ENCODE measurements at regions not wholly inside any gene's neighbourhood (a gene's known extent, or its start where the extent isn't known, plus 50 kb on each side); places are given as distances from the start of the nearest gene placed in this dataset.

DNA sequence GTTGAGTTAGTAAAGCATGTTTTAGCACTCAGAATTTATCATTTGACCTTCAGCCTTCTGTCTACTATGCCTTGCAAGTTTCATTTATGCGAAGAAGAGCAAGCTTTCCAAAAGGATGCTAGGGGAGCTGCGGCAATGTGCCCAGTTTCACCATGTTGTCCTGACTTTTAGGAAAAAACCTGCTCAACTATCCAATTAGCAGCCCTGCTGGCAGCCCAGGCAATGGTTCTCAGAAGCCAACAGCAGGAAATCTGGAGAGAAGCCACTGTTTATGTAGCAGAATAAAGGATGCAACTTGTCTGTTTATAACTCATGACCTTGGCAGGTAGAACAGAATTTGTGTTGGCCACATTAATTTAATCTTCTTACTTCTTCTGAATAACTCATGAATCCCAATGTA, 230.8 kb downstream of the ABCC12 start:
- TF ChIP-seq, protein P1, sequence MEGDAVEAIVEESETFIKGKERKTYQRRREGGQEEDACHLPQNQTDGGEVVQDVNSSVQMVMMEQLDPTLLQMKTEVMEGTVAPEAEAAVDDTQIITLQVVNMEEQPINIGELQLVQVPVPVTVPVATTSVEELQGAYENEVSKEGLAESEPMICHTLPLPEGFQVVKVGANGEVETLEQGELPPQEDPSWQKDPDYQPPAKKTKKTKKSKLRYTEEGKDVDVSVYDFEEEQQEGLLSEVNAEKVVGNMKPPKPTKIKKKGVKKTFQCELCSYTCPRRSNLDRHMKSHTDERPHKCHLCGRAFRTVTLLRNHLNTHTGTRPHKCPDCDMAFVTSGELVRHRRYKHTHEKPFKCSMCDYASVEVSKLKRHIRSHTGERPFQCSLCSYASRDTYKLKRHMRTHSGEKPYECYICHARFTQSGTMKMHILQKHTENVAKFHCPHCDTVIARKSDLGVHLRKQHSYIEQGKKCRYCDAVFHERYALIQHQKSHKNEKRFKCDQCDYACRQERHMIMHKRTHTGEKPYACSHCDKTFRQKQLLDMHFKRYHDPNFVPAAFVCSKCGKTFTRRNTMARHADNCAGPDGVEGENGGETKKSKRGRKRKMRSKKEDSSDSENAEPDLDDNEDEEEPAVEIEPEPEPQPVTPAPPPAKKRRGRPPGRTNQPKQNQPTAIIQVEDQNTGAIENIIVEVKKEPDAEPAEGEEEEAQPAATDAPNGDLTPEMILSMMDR (optimal IDR thresholded peaks at IDR 0.05 in 1 of 3, IDR thresholded peaks at IDR 0.05 in 1 of 3, conservative IDR thresholded peaks at IDR 0.05 in 1 of 3; ENCODE audit: extremely low read depth in 1 of 3, insufficient read depth in 2 of 3, low read length in 3 of 3), result no peak
- no peak for TF ChIP-seq EZH2 (IDR thresholded peaks at IDR 0.05; ENCODE audit: low read length)
